GM12864 (cell line): ENCODE measurements at regions not wholly inside any gene's neighbourhood (a gene's known extent, or its start where the extent isn't known, plus 50 kb on each side); places are given as distances from the start of the nearest gene placed in this dataset.

Experiments
- DNase-seq: peaks from one replicate; pipeline ENCODE4 v3.0.0-alpha.2; 2011; ENCODE audit warnings: low read depth
- H3K4me3 ChIP-seq: 2 replicates; pipeline ENCODE4 v1.5.1; 2011; ENCODE audit warnings: mild to moderate bottlenecking, low read depth, low read length, control low read depth
- TF ChIP-seq, protein P1 (sequence below): IDR thresholded peaks from 2 replicates; pipeline ENCODE4 v1.5.1; 2011; ENCODE audit warnings: low read depth, mild to moderate bottlenecking, moderate library complexity, low read length, control low read depth, inconsistent platforms; ENCODE audit errors: missing control alignments

GRCh38 chr2:120897399-120897798 is 161.7 kb downstream of the GLI2 start:
- DNase-seq: no peak
- TF ChIP-seq, protein P1, sequence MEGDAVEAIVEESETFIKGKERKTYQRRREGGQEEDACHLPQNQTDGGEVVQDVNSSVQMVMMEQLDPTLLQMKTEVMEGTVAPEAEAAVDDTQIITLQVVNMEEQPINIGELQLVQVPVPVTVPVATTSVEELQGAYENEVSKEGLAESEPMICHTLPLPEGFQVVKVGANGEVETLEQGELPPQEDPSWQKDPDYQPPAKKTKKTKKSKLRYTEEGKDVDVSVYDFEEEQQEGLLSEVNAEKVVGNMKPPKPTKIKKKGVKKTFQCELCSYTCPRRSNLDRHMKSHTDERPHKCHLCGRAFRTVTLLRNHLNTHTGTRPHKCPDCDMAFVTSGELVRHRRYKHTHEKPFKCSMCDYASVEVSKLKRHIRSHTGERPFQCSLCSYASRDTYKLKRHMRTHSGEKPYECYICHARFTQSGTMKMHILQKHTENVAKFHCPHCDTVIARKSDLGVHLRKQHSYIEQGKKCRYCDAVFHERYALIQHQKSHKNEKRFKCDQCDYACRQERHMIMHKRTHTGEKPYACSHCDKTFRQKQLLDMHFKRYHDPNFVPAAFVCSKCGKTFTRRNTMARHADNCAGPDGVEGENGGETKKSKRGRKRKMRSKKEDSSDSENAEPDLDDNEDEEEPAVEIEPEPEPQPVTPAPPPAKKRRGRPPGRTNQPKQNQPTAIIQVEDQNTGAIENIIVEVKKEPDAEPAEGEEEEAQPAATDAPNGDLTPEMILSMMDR: no peak
- H3K4me3 ChIP-seq: no peak overlapping the region

DNA sequence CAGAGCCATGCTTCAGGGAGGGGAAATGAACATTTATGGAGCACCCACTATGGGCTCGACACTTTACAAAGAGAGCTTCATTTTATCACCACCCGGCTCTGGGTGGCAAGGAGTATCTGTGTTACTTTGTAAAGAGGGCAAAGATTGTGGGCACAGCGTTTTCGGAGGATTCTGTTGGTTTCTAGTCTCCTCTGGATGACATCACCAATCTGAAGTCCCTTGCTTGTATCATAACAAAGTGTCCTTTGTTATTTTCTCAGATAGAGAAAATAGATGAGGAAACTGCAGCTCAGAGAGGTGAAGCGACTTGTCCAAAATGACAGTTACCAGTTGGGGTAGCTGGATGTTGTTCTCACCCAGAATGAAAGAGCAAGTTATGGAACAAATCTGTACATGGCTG is 162.8 kb downstream of the GLI2 start:
- TF ChIP-seq, protein P1: no peak
- H3K4me3 ChIP-seq: no peak overlapping the region
- no peak for DNase-seq

GRCh38 chr2:120898961-120899750 is 163.5 kb downstream of the GLI2 start:
- DNase-seq: no peak
- TF ChIP-seq, protein P1: no peak
- H3K4me3 ChIP-seq: no peak overlapping the region

- TF ChIP-seq, protein P1: no peak
- DNase-seq: no peak
- H3K4me3 ChIP-seq: no peak overlapping the region
Observed at GRCh38 chr2:120899771-120900170, 164.1 kb downstream of the GLI2 start.

- DNase-seq: no peak
- no peak overlapping the region for H3K4me3 ChIP-seq
- TF ChIP-seq, protein P1: no peak
Observed at GRCh38 chr2:120901201-120901600, 165.5 kb downstream of the GLI2 start.

- no peak for DNase-seq
- TF ChIP-seq, protein P1: no peak
- H3K4me3 ChIP-seq: no peak overlapping the region
Observed at GRCh38 chr2:120902592-120902991, 166.9 kb downstream of the GLI2 start.

GRCh38 chr2:120904379-120904778 is 168.7 kb downstream of the GLI2 start:
- TF ChIP-seq, protein P1: no peak
- DNase-seq: no peak
- no peak overlapping the region for H3K4me3 ChIP-seq
